IMR-90 (cell line): ENCODE measurements at regions not wholly inside any gene's neighbourhood (a gene's known extent, or its start where the extent isn't known, plus 50 kb on each side); places are given as distances from the start of the nearest gene placed in this dataset.

Experiments used
- ATAC-seq: fragments of 200-7000 bp; cut with Tn5 transposase; 2 replicates; pipeline ENCODE4 v1.9.1; 2020; ENCODE audit warnings: low read depth, mild to moderate bottlenecking, moderate library complexity
- BruUV-seq: library from RNA; stranded (reverse); fragments of 400-500 nt; replicated peaks from 2 replicates; lab custom pipeline; 2021; lab: Mats Ljungman, UMichigan
- CTCF ChIA-PET: fragments of 300-600 bp; formaldehyde crosslinking; extraction: SDS; loops from one replicate; lab custom pipeline; 2021; ENCODE audit warnings: antibody characterized with exemption; lab: Yijun Ruan, JAX
- POLR2A ChIA-PET: fragments of 300-600 bp; sonication (Branson Sonifier 250); formaldehyde crosslinking; loops from one replicate; lab custom pipeline; 2022; ENCODE audit warnings: antibody characterized with exemption; ENCODE audit not compliant: unreplicated experiment; lab: Charles Lee
- DNase-seq: peaks from one replicate; pipeline ENCODE4 v3.0.0; 2013
- H2AFZ ChIP-seq: replicated peaks from 2 replicates; pipeline ENCODE3; 2013; ENCODE audit warnings: low read length, mild to moderate bottlenecking; ENCODE audit not compliant: poor library complexity
- H2AK5ac ChIP-seq: 2 replicates; pipeline ENCODE4 v1.6.1; 2013; ENCODE audit warnings: low read depth, low read length, inconsistent platforms
- H2AK9ac ChIP-seq: replicated peaks from 2 replicates; pipeline ENCODE3; 2013; ENCODE audit warnings: mild to moderate bottlenecking, low read depth, low read length, moderate library complexity; ENCODE audit not compliant: poor library complexity
- H2BK120ac ChIP-seq: 2 replicates; pipeline ENCODE4 v1.6.1; 2013; ENCODE audit warnings: low read depth, low read length, inconsistent platforms
- H2BK15ac ChIP-seq: 3 replicates; pipeline ENCODE4 v1.6.1; 2013; ENCODE audit warnings: low read depth, low read length, inconsistent platforms
- H2BK20ac ChIP-seq: 2 replicates; pipeline ENCODE4 v1.6.1; 2013; ENCODE audit warnings: low read depth, mild to moderate bottlenecking, inconsistent platforms, low read length, moderate library complexity
- H2BK5ac ChIP-seq: 2 replicates; pipeline ENCODE4 v1.6.1; 2013; ENCODE audit warnings: mild to moderate bottlenecking, low read depth, low read length, inconsistent platforms; ENCODE audit not compliant: poor library complexity, severe bottlenecking
- H3K14ac ChIP-seq: replicated peaks from 2 replicates; pipeline ENCODE4 v1.6.1; 2013; ENCODE audit warnings: low read depth, low read length, inconsistent platforms
- H3K18ac ChIP-seq: 2 replicates; pipeline ENCODE4 v1.6.1; 2013; ENCODE audit warnings: low read depth, low read length, control low read depth
- H3K23ac ChIP-seq: 2 replicates; pipeline ENCODE4 v1.6.1; 2013; ENCODE audit warnings: low read depth, low read length, inconsistent platforms
- H3K27ac ChIP-seq: 2 replicates; pipeline ENCODE4 v1.5.1; 2013; ENCODE audit warnings: mild to moderate bottlenecking, control low read depth, low read length; ENCODE audit not compliant: insufficient read depth
- H3K27me3 ChIP-seq: 2 replicates; pipeline ENCODE4 v1.6.1; 2013; ENCODE audit warnings: low read length; ENCODE audit not compliant: control insufficient read depth, insufficient read depth
- H3K36me3 ChIP-seq: 2 replicates; pipeline ENCODE4 v1.6.1; 2013; ENCODE audit warnings: low read length, mixed read lengths; ENCODE audit not compliant: control insufficient read depth, insufficient read depth
- H3K4ac ChIP-seq: 2 replicates; pipeline ENCODE4 v1.6.1; 2013; ENCODE audit warnings: low read depth, low read length, inconsistent platforms
- H3K4me1 ChIP-seq: 2 replicates; pipeline ENCODE4 v1.6.1; 2013; ENCODE audit warnings: low read length, mixed read lengths; ENCODE audit not compliant: control insufficient read depth, insufficient read depth
- H3K4me2 ChIP-seq: 2 replicates; pipeline ENCODE4 v1.6.1; 2013; ENCODE audit warnings: low read depth, mild to moderate bottlenecking, control low read depth, low read length, moderate library complexity
- H3K4me3 ChIP-seq: 2 replicates; pipeline ENCODE4 v1.5.1; 2013; ENCODE audit warnings: low read depth, mild to moderate bottlenecking, control low read depth, low read length, moderate library complexity; ENCODE audit not compliant: insufficient read depth
- H3K56ac ChIP-seq: 2 replicates; pipeline ENCODE4 v1.6.1; 2013; ENCODE audit warnings: low read length, inconsistent platforms; ENCODE audit not compliant: insufficient read depth; ENCODE audit errors: extremely low read depth
- H3K79me1 ChIP-seq, 2 experiments: 2 replicates each; pipeline ENCODE4 v1.6.1; 2013; ENCODE audit warnings: low read length in 2 of 2, inconsistent platforms in 1 of 2, low read depth in 1 of 2
- H3K9ac ChIP-seq: 2 replicates; pipeline ENCODE4 v1.6.1; 2013; ENCODE audit warnings: low read depth, low read length, control low read depth
- H3K9me1 ChIP-seq: 2 replicates; pipeline ENCODE4 v1.6.1; 2013; ENCODE audit warnings: low read length, inconsistent platforms; ENCODE audit not compliant: insufficient read depth
- H3K9me3 ChIP-seq: 2 replicates; pipeline ENCODE4 v1.6.1; 2013; ENCODE audit warnings: low read length; ENCODE audit not compliant: control insufficient read depth, insufficient read depth
- H4K20me1 ChIP-seq: 2 replicates; pipeline ENCODE4 v1.6.1; 2013; ENCODE audit warnings: low read length, inconsistent platforms; ENCODE audit not compliant: insufficient read depth
- H4K5ac ChIP-seq: 2 replicates; pipeline ENCODE4 v1.6.1; 2013; ENCODE audit warnings: mild to moderate bottlenecking, low read depth, low read length, control low read depth
- H4K8ac ChIP-seq, 2 experiments: 2 replicates each; pipeline ENCODE4 v1.6.1; 2013; ENCODE audit warnings: low read depth in 2 of 2, low read length in 2 of 2, control low read depth in 1 of 2, inconsistent platforms in 1 of 2
- H4K91ac ChIP-seq: 2 replicates; pipeline ENCODE4 v1.6.1; 2013; ENCODE audit warnings: low read depth, low read length, inconsistent platforms; ENCODE audit not compliant: insufficient read depth
- BHLHE40 ChIP-seq: fragments of 150-350 bp; IDR thresholded peaks from 2 replicates; pipeline ENCODE4 v1.6.1; 2016; ENCODE audit warnings: mild to moderate bottlenecking, low read depth, low read length
- CEBPB ChIP-seq: IDR thresholded peaks from 2 replicates; pipeline ENCODE4 v1.6.1; 2012; ENCODE audit warnings: low read depth, low read length, improper control_type of control experiment
- CHD1 ChIP-seq: IDR thresholded peaks from 2 replicates; pipeline ENCODE4 v1.6.1; 2012; ENCODE audit warnings: low read depth, low read length, improper control_type of control experiment
- CTCF ChIP-seq: conservative IDR thresholded peaks from 2 replicates; pipeline ENCODE4 v1.5.1; 2012; ENCODE audit warnings: mild to moderate bottlenecking, low read depth, low read length, improper control_type of control experiment
- ELK1 ChIP-seq: fragments of 150-350 bp; IDR thresholded peaks from 2 replicates; pipeline ENCODE4 v1.6.1; 2016; ENCODE audit warnings: low read depth, mild to moderate bottlenecking, low read length, moderate library complexity, borderline replicate concordance
- FOS ChIP-seq: fragments of 150-350 bp; IDR thresholded peaks from 2 replicates; pipeline ENCODE4 v1.6.1; 2016; ENCODE audit warnings: low read depth, low read length
- MAFK ChIP-seq: IDR thresholded peaks from 2 replicates; pipeline ENCODE4 v1.6.1; 2012; ENCODE audit warnings: low read depth, low read length, improper control_type of control experiment
- MAZ ChIP-seq: IDR thresholded peaks from 2 replicates; pipeline ENCODE4 v1.6.1; 2012; ENCODE audit warnings: low read depth, mild to moderate bottlenecking, low read length, improper control_type of control experiment, moderate library complexity, borderline replicate concordance
- MXI1 ChIP-seq: IDR thresholded peaks from 2 replicates; pipeline ENCODE4 v1.6.1; 2012; ENCODE audit warnings: low read depth, mild to moderate bottlenecking, low read length, moderate library complexity, borderline replicate concordance
- NFE2L2 ChIP-seq: fragments of 150-350 bp; IDR thresholded peaks from 2 replicates; pipeline ENCODE4 v1.6.1; 2016; ENCODE audit warnings: low read depth, mild to moderate bottlenecking, low read length
- POLR2A ChIP-seq: IDR thresholded peaks from 2 replicates; pipeline ENCODE4 v1.6.1; 2012; ENCODE audit warnings: mild to moderate bottlenecking, low read depth, low read length
- RAD21 ChIP-seq: IDR thresholded peaks from 2 replicates; pipeline ENCODE4 v1.6.1; 2012; ENCODE audit warnings: low read length, improper control_type of control experiment
- RCOR1 ChIP-seq: IDR thresholded peaks from 2 replicates; pipeline ENCODE4 v1.6.1; 2012; ENCODE audit warnings: mild to moderate bottlenecking, low read length, improper control_type of control experiment; ENCODE audit not compliant: insufficient replicate concordance
- RFX5 ChIP-seq: IDR thresholded peaks from 2 replicates; pipeline ENCODE4 v1.8.0; 2012; ENCODE audit warnings: low read depth, mild to moderate bottlenecking, low read length, moderate library complexity
- SMC3 ChIP-seq: fragments of 150-350 bp; IDR thresholded peaks from 2 replicates; pipeline ENCODE4 v1.6.1; 2016; ENCODE audit warnings: low read depth, mild to moderate bottlenecking, antibody characterized with exemption, low read length, moderate library complexity
- USF2 ChIP-seq: fragments of 150-350 bp; IDR thresholded peaks from 2 replicates; pipeline ENCODE4 v1.6.1; 2017; ENCODE audit warnings: mild to moderate bottlenecking, antibody characterized with exemption, low read length, low read depth
- WGBS, 2 experiments: methylation state at CpG; one replicate each; pipeline versions ENCODE4 v1.1.5 to v1.1.7; 2013; ENCODE audit warnings: missing lambda C conversion rate in 2 of 2; ENCODE audit not compliant: insufficient read length in 1 of 2; ENCODE audit errors: extremely low coverage in 2 of 2; 5-methylcytosine and 5-hydroxymethylcytosine counted together
- dilution Hi-C: fragments of 300-500 bp; cut with HindIII; formaldehyde crosslinking; loops from one replicate; pipeline ENCODE4 v1.14.3; 2018; ENCODE audit warnings: low sequenced_read_pairs; ENCODE audit not compliant: unreplicated experiment
- in situ Hi-C: fragments of 300-500 bp; cut with MboI; formaldehyde crosslinking; loops from 3 replicates; pipeline ENCODE4 v1.14.3; 2019; ENCODE audit warnings: low sequenced_read_pairs, inconsistent platforms, mixed read lengths
- intact Hi-C: fragments of 100-400 bp; cut with micrococcal nuclease; formaldehyde crosslinking; loops from 2 replicates; pipeline ENCODE4 v1.10.0; 2022

- Histone ChIP-seq H2AK5ac (0 out of 2 replicates have a peak overlapping the region, but pooled peaks have one; percentile 28), H2BK5ac (no peak overlapping the region), H3K4me3 (no peak overlapping the region), H4K91ac (no peak overlapping the region), H3K4me2 (no peak overlapping the region), H3K9me3 (no peaks in the 10 kb centered on the region), H3K4me1 (no peaks in the 10 kb centered on the region; the same call in 1 of the 2 replicates), H3K56ac (no peak overlapping the region), H3K36me3 (no peaks in the 10 kb centered on the region), H3K27ac (no peak overlapping the region), H2BK15ac (no peak overlapping the region), H3K14ac (no peak overlapping the region), H2BK120ac (no peak overlapping the region), H3K18ac (no peak overlapping the region), H2BK20ac (no peak overlapping the region), H3K23ac (no peak overlapping the region), H3K27me3 (no peaks in the 10 kb centered on the region), H2AFZ (peak overlapping the region; percentile 10), H4K5ac (no peak overlapping the region), H2AK9ac (peak overlapping the region; percentile 70), H3K79me1 (no peaks in the 10 kb centered on the region), H4K20me1 (no peaks in the 10 kb centered on the region), H4K8ac (no peak overlapping the region), H3K4ac (no peak overlapping the region), H3K9ac (no peak overlapping the region), H3K9me1 (no peaks in the 10 kb centered on the region)
- DNase-seq, result no peak
- dilution Hi-C loops (no loop called here), in situ Hi-C loops (no loop called here), intact Hi-C loops (no loop called here)
- WGBS, 2 experiments, result 80% methylated on average over 1 of the region's 3 CpGs; no CpG with 5 or more reads in 1 of the 2 experiments
- ATAC-seq, result no peak
- TF ChIP-seq RCOR1 (no peak), MXI1 (no peak), RFX5 (no peak), POLR2A (no peak), CTCF (no peak), CHD1 (no peak), CEBPB (no peak), USF2 (no peak), MAZ (no peak), ELK1 (no peak), NFE2L2 (no peak), MAFK (no peak), RAD21 (no peak), FOS (no peak), SMC3 (no peak), BHLHE40 (no peak)
- POLR2A ChIA-PET, result no interaction called here
- BruUV-seq, result no TSS peak
- CTCF ChIA-PET, result no interaction called here
These were observed 241.9 kb downstream of the CDH11 start for GRCh38 chr16:64880006-64880405.
